Hepatocyte (in vitro differentiated cells): ENCODE measurements at regions not wholly inside any gene's neighbourhood (a gene's known extent, or its start where the extent isn't known, plus 50 kb on each side); places are given as distances from the start of the nearest gene placed in this dataset.

Source experiments
- DNase-seq: peaks from one replicate; pipeline ENCODE4 v3.0.0-alpha.2; 2016; ENCODE audit warnings: low spot score
- H2AFZ ChIP-seq: fragments of 200-600 bp; sonication (generic); 2 replicates; pipeline ENCODE4 v1.6.0; 2016; ENCODE audit warnings: antibody characterized with exemption, mild to moderate bottlenecking
- H3K27ac ChIP-seq: fragments of 200-600 bp; sonication (generic); 2 replicates; pipeline ENCODE4 v1.5.1; 2016; ENCODE audit warnings: mild to moderate bottlenecking
- H3K27me3 ChIP-seq: fragments of 200-600 bp; sonication (generic); 2 replicates; pipeline ENCODE4 v1.6.1; 2016
- H3K36me3 ChIP-seq: fragments of 200-600 bp; sonication (generic); replicated peaks from 2 replicates; pipeline ENCODE4 v1.5.1; 2016; ENCODE audit warnings: low read depth; ENCODE audit not compliant: insufficient read depth
- H3K4me1 ChIP-seq: fragments of 200-600 bp; sonication (generic); 2 replicates; pipeline ENCODE4 v1.5.1; 2016; ENCODE audit warnings: mild to moderate bottlenecking, moderate library complexity; ENCODE audit not compliant: insufficient read depth
- H3K4me2 ChIP-seq: fragments of 200-600 bp; sonication (generic); 2 replicates; pipeline ENCODE4 v1.6.0; 2016
- H3K4me3 ChIP-seq: fragments of 200-600 bp; sonication (generic); 2 replicates; pipeline ENCODE4 v1.5.1; 2016; ENCODE audit warnings: mild to moderate bottlenecking
- H3K79me2 ChIP-seq: fragments of 200-600 bp; sonication (generic); 2 replicates; pipeline ENCODE4 v1.6.0; 2017; ENCODE audit warnings: mild to moderate bottlenecking
- H3K9me2 ChIP-seq: fragments of 200-600 bp; sonication (generic); replicated peaks from 2 replicates; pipeline ENCODE4 v1.6.0; 2017; ENCODE audit warnings: mild to moderate bottlenecking; ENCODE audit not compliant: insufficient read depth
- H3K9me3 ChIP-seq: fragments of 200-600 bp; sonication (generic); 2 replicates; pipeline ENCODE4 v1.5.1; 2016; ENCODE audit warnings: low read depth, mild to moderate bottlenecking
- H4K20me1 ChIP-seq: fragments of 200-600 bp; sonication (generic); 2 replicates; pipeline ENCODE4 v1.6.0; 2016; ENCODE audit warnings: mild to moderate bottlenecking; ENCODE audit not compliant: insufficient read depth, poor library complexity, severe bottlenecking
- EZH2 ChIP-seq: fragments of 200-600 bp; sonication (generic); IDR thresholded peaks from 2 replicates; pipeline ENCODE4 v1.6.1; 2016; ENCODE audit warnings: antibody characterized with exemption, mild to moderate bottlenecking, borderline replicate concordance
- EZH2phosphoT487 ChIP-seq: fragments of 200-600 bp; sonication (generic); IDR thresholded peaks from one replicate; pipeline ENCODE4 v1.6.1; 2018; ENCODE audit warnings: antibody characterized with exemption, mild to moderate bottlenecking, low read depth, moderate library complexity; ENCODE audit not compliant: unreplicated experiment, severe bottlenecking
- WGBS: methylation state at CpG from one replicate; pipeline ENCODE4 v1.1.6; 2016; ENCODE audit warnings: low lambda C conversion rate; ENCODE audit errors: missing lambda C conversion rate; 5-methylcytosine and 5-hydroxymethylcytosine counted together
- TF ChIP-seq, protein P1 (sequence below): fragments of 200-600 bp; sonication (generic); IDR thresholded peaks from 2 replicates; pipeline ENCODE4 v1.5.1; 2016; ENCODE audit warnings: antibody characterized with exemption, mild to moderate bottlenecking; ENCODE audit not compliant: poor library complexity

DNA sequence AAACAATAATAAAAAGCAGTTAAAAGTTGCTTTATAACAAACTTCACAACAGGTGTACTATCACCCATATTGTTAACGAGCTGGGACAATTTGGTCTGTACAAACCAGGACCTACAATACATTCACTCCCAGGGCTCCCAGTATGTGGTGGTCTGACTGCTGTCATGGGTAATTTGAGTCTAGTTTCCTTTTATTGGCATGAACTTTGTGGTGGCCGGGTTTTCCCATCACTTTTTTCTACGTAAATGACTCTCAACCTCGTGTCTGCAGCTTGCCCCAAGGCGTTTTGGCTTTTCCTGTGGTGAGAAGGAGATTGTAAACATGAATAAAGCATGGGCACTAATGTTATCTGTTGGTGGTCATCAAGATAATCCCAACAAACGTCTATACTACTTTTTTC is 118.7 kb upstream of the CDK6 start:
- Histone ChIP-seq H3K27me3 (no peaks in the 10 kb centered on the region), H3K27ac (no peak overlapping the region), H4K20me1 (no peaks in the 10 kb centered on the region), H2AFZ (no peak overlapping the region), H3K36me3 (no peaks in the 10 kb centered on the region), H3K4me2 (no peak overlapping the region), H3K79me2 (no peaks in the 10 kb centered on the region), H3K4me3 (no peak overlapping the region), H3K9me3 (no peaks in the 10 kb centered on the region), H3K9me2 (no peaks in the 10 kb centered on the region), H3K4me1 (no peaks in the 10 kb centered on the region)
- TF ChIP-seq EZH2phosphoT487 (no peak), EZH2 (no peak)
- WGBS = 50% methylated on average over 6 of the region's 6 CpGs
- DNase-seq = no peak

DNA sequence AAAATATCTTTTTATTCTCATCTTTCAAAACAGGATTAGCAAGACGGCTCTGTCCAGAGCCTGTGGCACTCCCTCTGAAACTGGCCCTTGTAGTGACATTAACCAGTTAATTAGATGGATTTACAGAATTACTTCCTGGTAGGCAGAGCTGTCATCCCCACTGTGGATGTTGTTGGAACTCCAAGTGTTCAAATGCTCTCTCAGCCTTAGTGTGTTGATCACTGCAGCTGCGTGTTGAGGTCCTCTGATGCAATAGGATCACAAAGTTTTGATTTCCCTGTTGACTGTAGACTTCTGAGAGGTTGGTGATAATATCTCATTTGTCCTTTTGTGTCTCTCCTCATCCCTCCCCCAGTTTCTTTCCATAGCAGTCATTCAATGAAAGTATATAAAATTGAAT is 117.3 kb upstream of the CDK6 start:
- H3K36me3 ChIP-seq = no peaks in the 10 kb centered on the region
- no peak for TF ChIP-seq EZH2phosphoT487
- no peak for TF ChIP-seq EZH2
- TF ChIP-seq, protein P1, sequence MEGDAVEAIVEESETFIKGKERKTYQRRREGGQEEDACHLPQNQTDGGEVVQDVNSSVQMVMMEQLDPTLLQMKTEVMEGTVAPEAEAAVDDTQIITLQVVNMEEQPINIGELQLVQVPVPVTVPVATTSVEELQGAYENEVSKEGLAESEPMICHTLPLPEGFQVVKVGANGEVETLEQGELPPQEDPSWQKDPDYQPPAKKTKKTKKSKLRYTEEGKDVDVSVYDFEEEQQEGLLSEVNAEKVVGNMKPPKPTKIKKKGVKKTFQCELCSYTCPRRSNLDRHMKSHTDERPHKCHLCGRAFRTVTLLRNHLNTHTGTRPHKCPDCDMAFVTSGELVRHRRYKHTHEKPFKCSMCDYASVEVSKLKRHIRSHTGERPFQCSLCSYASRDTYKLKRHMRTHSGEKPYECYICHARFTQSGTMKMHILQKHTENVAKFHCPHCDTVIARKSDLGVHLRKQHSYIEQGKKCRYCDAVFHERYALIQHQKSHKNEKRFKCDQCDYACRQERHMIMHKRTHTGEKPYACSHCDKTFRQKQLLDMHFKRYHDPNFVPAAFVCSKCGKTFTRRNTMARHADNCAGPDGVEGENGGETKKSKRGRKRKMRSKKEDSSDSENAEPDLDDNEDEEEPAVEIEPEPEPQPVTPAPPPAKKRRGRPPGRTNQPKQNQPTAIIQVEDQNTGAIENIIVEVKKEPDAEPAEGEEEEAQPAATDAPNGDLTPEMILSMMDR = no peak
- WGBS = 50% methylated on average over 2 of the region's 2 CpGs
- H3K79me2 ChIP-seq = no peaks in the 10 kb centered on the region
- peak; percentile 7 for DNase-seq
- H3K27me3 ChIP-seq = no peaks in the 10 kb centered on the region
- H3K4me1 ChIP-seq = no peaks in the 10 kb centered on the region
- H3K4me3 ChIP-seq = no peak overlapping the region
- H3K27ac ChIP-seq = no peak overlapping the region
- H3K9me2 ChIP-seq = no peaks in the 10 kb centered on the region
- H4K20me1 ChIP-seq = no peaks in the 10 kb centered on the region
- H2AFZ ChIP-seq = no peak overlapping the region
- H3K9me3 ChIP-seq = no peaks in the 10 kb centered on the region
- no peak overlapping the region for H3K4me2 ChIP-seq

DNA sequence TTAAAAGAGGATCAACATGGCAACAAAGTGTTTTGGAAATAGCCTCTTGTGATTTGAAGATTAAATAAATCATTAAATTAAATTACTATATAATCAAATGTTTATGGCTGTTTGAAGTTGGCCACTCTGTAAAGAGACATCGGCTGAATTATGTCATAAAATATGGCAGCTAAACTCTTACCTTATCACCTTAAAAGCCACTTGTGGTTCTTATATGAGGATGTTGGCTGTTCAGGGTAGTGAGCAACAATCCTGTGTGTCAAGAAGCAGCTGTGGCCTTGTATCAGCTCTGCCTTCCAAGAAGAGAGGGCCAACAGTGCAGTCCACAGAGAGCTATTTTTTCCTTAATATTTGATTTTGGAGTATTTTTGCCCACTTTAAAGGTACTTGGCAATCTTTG is 113.4 kb upstream of the CDK6 start:
- 60% methylated on average over 1 of the region's 1 CpG for WGBS
- no peaks in the 10 kb centered on the region for H3K9me3 ChIP-seq
- H3K27me3 ChIP-seq = no peaks in the 10 kb centered on the region
- TF ChIP-seq EZH2 (no peak), EZH2phosphoT487 (no peak)
- TF ChIP-seq, protein P1 = no peak
- no peak overlapping the region for H3K4me2 ChIP-seq
- no peaks in the 10 kb centered on the region for H4K20me1 ChIP-seq
- H3K36me3 ChIP-seq = no peaks in the 10 kb centered on the region
- no peak overlapping the region for H2AFZ ChIP-seq
- H3K9me2 ChIP-seq = no peaks in the 10 kb centered on the region
- H3K4me3 ChIP-seq = no peak overlapping the region
- no peak for DNase-seq
- no peaks in the 10 kb centered on the region for H3K4me1 ChIP-seq
- no peaks in the 10 kb centered on the region for H3K79me2 ChIP-seq
- H3K27ac ChIP-seq = no peak overlapping the region

DNA sequence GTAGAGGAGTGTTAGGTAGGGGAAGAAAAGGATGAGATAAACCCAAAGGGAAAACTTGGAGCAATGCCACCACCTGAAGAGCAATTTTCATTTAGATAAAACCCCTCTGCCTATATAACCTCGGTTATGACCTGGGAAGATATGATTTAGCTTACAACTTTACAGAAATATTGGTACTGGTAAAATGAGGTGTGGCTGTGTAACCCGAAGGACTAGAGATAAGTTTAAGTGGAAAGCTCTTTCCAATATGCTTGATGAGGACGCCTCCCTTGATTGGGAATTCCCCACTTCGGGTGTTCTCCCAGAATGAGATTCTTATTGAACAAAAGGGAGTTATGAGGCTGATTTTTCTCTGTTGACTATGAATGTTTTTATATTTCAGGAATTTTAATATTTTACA is 109.5 kb upstream of the CDK6 start:
- no peaks in the 10 kb centered on the region for H3K27me3 ChIP-seq
- WGBS = 78% methylated on average over 4 of the region's 4 CpGs
- DNase-seq = no peak
- H2AFZ ChIP-seq = no peak overlapping the region
- no peaks in the 10 kb centered on the region for H3K9me2 ChIP-seq
- no peak overlapping the region for H3K4me3 ChIP-seq
- no peaks in the 10 kb centered on the region for H3K36me3 ChIP-seq
- H3K4me1 ChIP-seq = no peaks in the 10 kb centered on the region
- no peaks in the 10 kb centered on the region for H3K9me3 ChIP-seq
- no peak overlapping the region for H3K27ac ChIP-seq
- no peak for TF ChIP-seq EZH2phosphoT487
- TF ChIP-seq EZH2 = no peak
- H4K20me1 ChIP-seq = no peaks in the 10 kb centered on the region
- H3K4me2 ChIP-seq = no peak overlapping the region
- H3K79me2 ChIP-seq = no peaks in the 10 kb centered on the region
